DOHH2 (cell line): ENCODE measurements at regions not wholly inside any gene's neighbourhood (a gene's known extent, or its start where the extent isn't known, plus 50 kb on each side); places are given as distances from the start of the nearest gene placed in this dataset.

Source experiments
- H3F3A ChIP-seq: fragments of 200-600 bp; sonication (generic), shearing (Covaris generic); 2 replicates; pipeline ENCODE4 v1.6.0; 2016; ENCODE audit warnings: antibody characterized with exemption, mild to moderate bottlenecking; ENCODE audit not compliant: control insufficient read depth, insufficient read depth
- H3K27ac ChIP-seq: fragments of 200-600 bp; sonication (generic); 2 replicates; pipeline ENCODE4 v1.5.1; 2014; ENCODE audit warnings: low read depth, mild to moderate bottlenecking, low read length, moderate library complexity
- H3K27me3 ChIP-seq: fragments of 200-600 bp; sonication (generic); 2 replicates; pipeline ENCODE4 v1.6.1; 2014; ENCODE audit warnings: mild to moderate bottlenecking, low read length, mixed read lengths; ENCODE audit not compliant: control insufficient read depth
- H3K36me3 ChIP-seq: fragments of 200-600 bp; sonication (generic); 2 replicates; pipeline ENCODE4 v1.6.1; 2014; ENCODE audit warnings: mild to moderate bottlenecking, low read length, moderate library complexity, mixed read lengths; ENCODE audit not compliant: control insufficient read depth
- H3K4me1 ChIP-seq: fragments of 200-600 bp; sonication (generic); 2 replicates; pipeline ENCODE4 v1.6.1; 2014; ENCODE audit warnings: mild to moderate bottlenecking, low read length, mixed read lengths; ENCODE audit not compliant: control insufficient read depth
- H3K4me2 ChIP-seq: fragments of 200-600 bp; sonication (generic); 2 replicates; pipeline ENCODE4 v1.6.0; 2014; ENCODE audit warnings: mild to moderate bottlenecking, low read length, moderate library complexity
- H3K4me3 ChIP-seq: fragments of 200-600 bp; sonication (generic); 2 replicates; pipeline ENCODE4 v1.5.1; 2014; ENCODE audit warnings: mild to moderate bottlenecking, low read length, mixed read lengths
- H3K79me2 ChIP-seq: fragments of 200-600 bp; sonication (generic); 2 replicates; pipeline ENCODE4 v1.6.1; 2014; ENCODE audit warnings: mild to moderate bottlenecking, low read length, mixed read lengths; ENCODE audit not compliant: control insufficient read depth
- H3K9me2 ChIP-seq: fragments of 200-600 bp; sonication (generic); replicated peaks from 2 replicates; pipeline ENCODE4 v1.6.1; 2014; ENCODE audit warnings: mild to moderate bottlenecking, low read length, mixed read lengths; ENCODE audit not compliant: control insufficient read depth
- H3K9me3 ChIP-seq: fragments of 200-600 bp; sonication (generic); 2 replicates; pipeline ENCODE4 v1.6.1; 2014; ENCODE audit warnings: antibody characterized with exemption, low read length, mixed read lengths; ENCODE audit not compliant: control insufficient read depth, insufficient read depth
- H4K20me1 ChIP-seq: fragments of 200-600 bp; sonication (generic); 2 replicates; pipeline ENCODE4 v1.6.0; 2014; ENCODE audit warnings: low read depth, mild to moderate bottlenecking, antibody characterized with exemption, low read length, moderate library complexity; ENCODE audit not compliant: control insufficient read depth, insufficient read depth
- CTCF ChIP-seq: fragments of 200-600 bp; sonication (generic); IDR thresholded peaks from one replicate; pipeline ENCODE4 v1.5.1; 2014; ENCODE audit warnings: antibody characterized with exemption, mild to moderate bottlenecking, low read depth, low read length; ENCODE audit not compliant: poor library complexity, severe bottlenecking
- EZH2phosphoT487 ChIP-seq: fragments of 200-600 bp; sonication (generic); IDR thresholded peaks from 2 replicates; pipeline ENCODE4 v1.6.1; 2017; ENCODE audit warnings: borderline replicate concordance, mild to moderate bottlenecking, antibody characterized with exemption, low read length, moderate library complexity, mixed read lengths

GRCh38 chr12:77610446-77610845 lies 220.2 kb upstream of the NAV3 start:
- H3K79me2 ChIP-seq, result no peaks in the 10 kb centered on the region
- H3K4me1 ChIP-seq, result peaks cover 7% of the 10 kb centered on the region
- H3K9me3 ChIP-seq, result 0 out of 2 replicates have a peak, but pooled peaks cover 5% of the 10 kb centered on the region
- TF ChIP-seq CTCF (no peak), EZH2phosphoT487 (no peak)
- no peak overlapping the region for H3K4me2 ChIP-seq
- H3K36me3 ChIP-seq, result no peaks in the 10 kb centered on the region
- H3F3A ChIP-seq, result no peaks in the 10 kb centered on the region
- no peak overlapping the region for H3K27ac ChIP-seq
- H3K9me2 ChIP-seq, result no peaks in the 10 kb centered on the region
- H3K4me3 ChIP-seq, result no peak overlapping the region
- no peaks in the 10 kb centered on the region for H4K20me1 ChIP-seq
- no peaks in the 10 kb centered on the region for H3K27me3 ChIP-seq

GRCh38 chr12:77609016-77609415 lies 221.7 kb upstream of the NAV3 start:
- H3K27ac ChIP-seq, result no peak overlapping the region
- no peaks in the 10 kb centered on the region for H3K79me2 ChIP-seq
- H3K36me3 ChIP-seq, result no peaks in the 10 kb centered on the region
- H4K20me1 ChIP-seq, result no peaks in the 10 kb centered on the region
- H3K4me3 ChIP-seq, result no peak overlapping the region
- 0 out of 2 replicates have a peak, but pooled peaks cover 5% of the 10 kb centered on the region for H3K9me3 ChIP-seq
- H3K4me2 ChIP-seq, result no peak overlapping the region
- no peaks in the 10 kb centered on the region for H3F3A ChIP-seq
- no peaks in the 10 kb centered on the region; the same call in 1 of the 2 replicates for H3K27me3 ChIP-seq
- no peaks in the 10 kb centered on the region for H3K9me2 ChIP-seq
- H3K4me1 ChIP-seq, result peaks cover 7% of the 10 kb centered on the region
- no peak for TF ChIP-seq EZH2phosphoT487
- TF ChIP-seq CTCF, result no peak

- Histone ChIP-seq H3K27ac (no peak overlapping the region), H3K79me2 (no peaks in the 10 kb centered on the region), H3K4me2 (no peak overlapping the region), H3F3A (no peaks in the 10 kb centered on the region), H3K4me1 (peaks cover 7% of the 10 kb centered on the region), H3K9me3 (0 out of 2 replicates have a peak, but pooled peaks cover 3% of the 10 kb centered on the region), H3K27me3 (no peaks in the 10 kb centered on the region; the same call in 1 of the 2 replicates), H4K20me1 (no peaks in the 10 kb centered on the region), H3K36me3 (no peaks in the 10 kb centered on the region), H3K4me3 (no peak overlapping the region), H3K9me2 (no peaks in the 10 kb centered on the region)
- no peak for TF ChIP-seq EZH2phosphoT487
- no peak for TF ChIP-seq CTCF
Measured at GRCh38 chr12:77608271-77608824, 222.3 kb upstream of the NAV3 start.
